GM18511 (cell line): ENCODE measurements at regions not wholly inside any gene's neighbourhood (a gene's known extent, or its start where the extent isn't known, plus 50 kb on each side); places are given as distances from the start of the nearest gene placed in this dataset.
"Not testable (repeated sequence)": the region's sequence is repeated elsewhere in the genome, so short reads cannot be mapped to it uniquely, and the experiment has no call there.

Experiments
- ATAC-seq: cut with Tn5 transposase; IDR thresholded peaks from one replicate; pipeline ENCODE4 v1.9.1; 2021; ENCODE audit warnings: mild to moderate bottlenecking, moderate library complexity; ENCODE audit not compliant: unreplicated experiment

- no peak for ATAC-seq
Measured at GRCh38 chr3:5583920-5584319, 396.4 kb downstream of the EDEM1 start.

GRCh38 chr3:5585085-5585484, 397.6 kb downstream of the EDEM1 start:
- no peak for ATAC-seq

- ATAC-seq, result no peak
Measured at GRCh38 chr3:5606884-5607472, 419.5 kb downstream of the EDEM1 start.

GRCh38 chr3:5607581-5607980, 420.1 kb downstream of the EDEM1 start:
- ATAC-seq, result peak; percentile 51

GRCh38 chr3:5608971-5609370, 421.5 kb downstream of the EDEM1 start:
- not testable (repeated sequence) for ATAC-seq

- ATAC-seq, result no peak
Measured at GRCh38 chr3:5613599-5613998, 426.1 kb downstream of the EDEM1 start.

- ATAC-seq, result no peak
Measured at GRCh38 chr3:5616873-5617272, 429.4 kb downstream of the EDEM1 start.

- ATAC-seq, result no peak
Measured at GRCh38 chr3:5618170-5618569, 430.7 kb downstream of the EDEM1 start.

- ATAC-seq, result no peak
Measured at GRCh38 chr3:5630406-5630805, 442.9 kb downstream of the EDEM1 start.

- no peak for ATAC-seq
Measured at GRCh38 chr3:5633960-5634359, 446.5 kb downstream of the EDEM1 start.

GRCh38 chr3:5634411-5634810, 446.9 kb downstream of the EDEM1 start:
- no peak for ATAC-seq

- ATAC-seq, result no peak
Measured at GRCh38 chr3:5635746-5636145, 448.2 kb downstream of the EDEM1 start.

GRCh38 chr3:5638550-5638949, 451.0 kb downstream of the EDEM1 start:
- ATAC-seq, result no peak

GRCh38 chr3:5644773-5645670, 457.5 kb downstream of the EDEM1 start:
- ATAC-seq, result no peak

- no peak for ATAC-seq
Measured at GRCh38 chr3:5645692-5646410, 458.3 kb downstream of the EDEM1 start.

- ATAC-seq, result no peak
Measured at GRCh38 chr3:5650303-5650702, 462.8 kb downstream of the EDEM1 start.

GRCh38 chr3:5651351-5651750, 463.8 kb downstream of the EDEM1 start:
- no peak for ATAC-seq

- no peak for ATAC-seq
Measured at GRCh38 chr3:5653426-5654143, 466.1 kb downstream of the EDEM1 start.

GRCh38 chr3:5657106-5657505, 469.6 kb downstream of the EDEM1 start:
- ATAC-seq, result no peak

- ATAC-seq, result no peak
Measured at GRCh38 chr3:5663601-5664000, 476.1 kb downstream of the EDEM1 start.

GRCh38 chr3:5666455-5666854, 478.9 kb downstream of the EDEM1 start:
- no peak for ATAC-seq
